ENCODE measurements at regions not wholly inside any gene's neighbourhood (a gene's known extent, or its start where the extent isn't known, plus 50 kb on each side); places are given as distances from the start of the nearest gene placed in this dataset.

DNA sequence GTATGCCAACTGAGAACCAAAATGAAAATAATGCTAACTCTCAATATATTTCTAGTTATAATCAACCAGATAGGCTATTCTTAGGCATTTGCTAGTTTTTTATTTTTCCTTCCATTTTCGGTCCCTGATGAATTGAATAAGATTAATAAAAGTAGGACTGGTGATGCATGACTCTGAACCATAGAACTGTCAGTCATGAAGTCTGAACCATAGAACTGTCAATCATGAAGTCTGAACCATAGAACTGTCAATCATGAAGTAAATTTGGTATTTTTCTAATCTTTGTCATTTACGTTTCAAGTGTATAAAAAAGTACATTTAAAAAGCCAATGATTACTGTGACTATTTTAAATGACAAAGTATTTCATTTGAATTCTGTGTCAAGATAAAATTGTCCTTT lies 460.2 kb upstream of the NDST3 start:
- no peak for TF ChIP-seq POLR2A (IDR thresholded peaks at IDR 0.05)
- TF ChIP-seq, protein P1, sequence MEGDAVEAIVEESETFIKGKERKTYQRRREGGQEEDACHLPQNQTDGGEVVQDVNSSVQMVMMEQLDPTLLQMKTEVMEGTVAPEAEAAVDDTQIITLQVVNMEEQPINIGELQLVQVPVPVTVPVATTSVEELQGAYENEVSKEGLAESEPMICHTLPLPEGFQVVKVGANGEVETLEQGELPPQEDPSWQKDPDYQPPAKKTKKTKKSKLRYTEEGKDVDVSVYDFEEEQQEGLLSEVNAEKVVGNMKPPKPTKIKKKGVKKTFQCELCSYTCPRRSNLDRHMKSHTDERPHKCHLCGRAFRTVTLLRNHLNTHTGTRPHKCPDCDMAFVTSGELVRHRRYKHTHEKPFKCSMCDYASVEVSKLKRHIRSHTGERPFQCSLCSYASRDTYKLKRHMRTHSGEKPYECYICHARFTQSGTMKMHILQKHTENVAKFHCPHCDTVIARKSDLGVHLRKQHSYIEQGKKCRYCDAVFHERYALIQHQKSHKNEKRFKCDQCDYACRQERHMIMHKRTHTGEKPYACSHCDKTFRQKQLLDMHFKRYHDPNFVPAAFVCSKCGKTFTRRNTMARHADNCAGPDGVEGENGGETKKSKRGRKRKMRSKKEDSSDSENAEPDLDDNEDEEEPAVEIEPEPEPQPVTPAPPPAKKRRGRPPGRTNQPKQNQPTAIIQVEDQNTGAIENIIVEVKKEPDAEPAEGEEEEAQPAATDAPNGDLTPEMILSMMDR (IDR thresholded peaks at IDR 0.05), result no peak
- TF ChIP-seq POLR2AphosphoS5 (IDR thresholded peaks at IDR 0.05), result no peak
- TF ChIP-seq EP300 (IDR thresholded peaks at IDR 0.05), result no peak

Measured in gastroesophageal sphincter (tissue), 3 donors.